HepG2 (cell line): ENCODE measurements at regions not wholly inside any gene's neighbourhood (a gene's known extent, or its start where the extent isn't known, plus 50 kb on each side); places are given as distances from the start of the nearest gene placed in this dataset.

Experiments
- ATAC-seq: fragments of 200-7000 bp; cut with Tn5 transposase; 3 replicates; pipeline ENCODE4 v1.9.1; 2020; ENCODE audit warnings: mild to moderate bottlenecking, moderate library complexity
- BruUV-seq: library from RNA; stranded (reverse); fragments of 400-500 nt; replicated peaks from 2 replicates; lab custom pipeline; 2021; lab: Mats Ljungman, UMichigan
- CTCF ChIA-PET: fragments of 300-600 bp; formaldehyde crosslinking; extraction: SDS; loops from one replicate; lab custom pipeline; 2021; ENCODE audit warnings: low total read pairs, inconsistent platforms, low intra/inter-chr PET ratio; lab: Yijun Ruan, JAX
- POLR2A ChIA-PET: fragments of 350-600 bp; sonication (Branson Sonifier 250); formaldehyde crosslinking; loops from one replicate; lab custom pipeline; 2020; ENCODE audit warnings: antibody characterized with exemption, inconsistent platforms; lab: Yijun Ruan, JAX
- DNase-seq: peaks from one replicate; pipeline ENCODE4 v3.0.0-alpha.2; 2015; ENCODE audit warnings: low spot score
- FAIRE-seq: peaks from 3 replicates; lab custom pipeline; 2011; peaks lifted over from hg19 to GRCh38; lab: Jason Lieb, UNC
- H2AFZ ChIP-seq: one replicate; pipeline ENCODE4 v1.6.1; 2011; ENCODE audit warnings: low read length, inconsistent platforms
- H3K27ac ChIP-seq: fragments of 300-600 bp; 3 replicates; pipeline ENCODE4 v1.8.0; 2011; ENCODE audit warnings: mixed run types, mild to moderate bottlenecking, mixed read lengths, low read length, inconsistent platforms; ENCODE audit not compliant: insufficient read depth; ENCODE audit errors: extremely low read length
- H3K27me3 ChIP-seq, 2 experiments: fragments of 200-600 bp in 1 of 2; 2 replicates in 1 of 2; 3 replicates in 1 of 2; pipeline versions ENCODE4 v1.6.0 to v1.8.0; 2011; ENCODE audit warnings: low read length in 2 of 2, mild to moderate bottlenecking in 2 of 2, moderate library complexity in 2 of 2, inconsistent platforms in 1 of 2; ENCODE audit not compliant: insufficient read depth in 2 of 2, control insufficient read depth in 1 of 2
- H3K36me3 ChIP-seq, 2 experiments: fragments of 200-600 bp in 1 of 2; replicated peaks in 1 of 2; 2 replicates in 1 of 2; 3 replicates in 1 of 2; pipeline versions ENCODE4 v1.5.1 to v1.8.0; 2011; ENCODE audit warnings: low read length in 2 of 2, inconsistent platforms in 1 of 2; ENCODE audit not compliant: insufficient read depth in 2 of 2, control insufficient read depth in 1 of 2
- H3K4me1 ChIP-seq: 2 replicates; pipeline ENCODE4 v1.5.1; 2012; ENCODE audit warnings: low read length, inconsistent platforms; ENCODE audit not compliant: insufficient read depth
- H3K4me2 ChIP-seq: 2 replicates; pipeline ENCODE4 v1.6.0; 2011; ENCODE audit warnings: low read depth, low read length, inconsistent platforms
- H3K4me3 ChIP-seq, 3 experiments: fragments of 200-600 bp in 1 of 3; sonication (generic), shearing (Covaris generic) in 1 of 3; replicated peaks in 1 of 3; 2 replicates each; pipeline ENCODE4 v1.5.1; 2011 to 2016; ENCODE audit warnings: low read length in 3 of 3, inconsistent platforms in 2 of 3, low read depth in 2 of 3, mild to moderate bottlenecking in 2 of 3, control low read depth in 1 of 3, mixed read lengths in 1 of 3; ENCODE audit not compliant: insufficient read depth in 1 of 3
- H3K79me2 ChIP-seq: one replicate; pipeline ENCODE4 v1.6.1; 2011; ENCODE audit warnings: low read length, inconsistent platforms; ENCODE audit not compliant: insufficient read depth
- H3K9ac ChIP-seq: 2 replicates; pipeline ENCODE4 v1.6.0; 2011; ENCODE audit warnings: mild to moderate bottlenecking, low read depth, low read length, inconsistent platforms; ENCODE audit not compliant: insufficient read depth
- H3K9me3 ChIP-seq: 2 replicates; pipeline ENCODE4 v1.5.1; 2012; ENCODE audit warnings: mild to moderate bottlenecking, low read length
- H4K20me1 ChIP-seq: 2 replicates; pipeline ENCODE4 v1.6.0; 2011; ENCODE audit warnings: inconsistent platforms, mild to moderate bottlenecking, low read length, moderate library complexity; ENCODE audit not compliant: insufficient read depth
- CREB1 ChIP-seq, 2 experiments: fragments of 450-650 bp in 1 of 2; IDR thresholded peaks; 2 replicates each; pipeline ENCODE4 v1.6.1; 2016 to 2017; ENCODE audit warnings: control low read depth in 1 of 2, mild to moderate bottlenecking in 1 of 2, missing compliant biosample characterization in 1 of 2, missing genetic modification characterization in 1 of 2
- DPF2 ChIP-seq: sonication (generic); formaldehyde crosslinking; IDR thresholded peaks from 2 replicates; pipeline ENCODE4 v1.4.0; 2020; ENCODE audit warnings: mild to moderate bottlenecking, low read depth, missing genetic modification reagents, borderline replicate concordance
- ERF ChIP-seq: IDR thresholded peaks from 2 replicates; pipeline ENCODE4 v1.6.1; 2018; ENCODE audit warnings: missing biosample characterization, missing genetic modification reagents
- KDM1A ChIP-seq: IDR thresholded peaks from 2 replicates; pipeline ENCODE4 v1.6.1; 2016; ENCODE audit warnings: missing compliant biosample characterization
- ONECUT2 ChIP-seq: sonication (generic); formaldehyde crosslinking; IDR thresholded peaks from 2 replicates; pipeline ENCODE4 v1.4.0; 2020; ENCODE audit warnings: missing genetic modification reagents
- PHF20 ChIP-seq: sonication (generic); formaldehyde crosslinking; IDR thresholded peaks from 2 replicates; pipeline ENCODE4 v1.5.0; 2020; ENCODE audit warnings: mild to moderate bottlenecking, missing genetic modification reagents
- POLR2G ChIP-seq: fragments of 200-400 bp; formaldehyde crosslinking; IDR thresholded peaks from 2 replicates; pipeline ENCODE4 v1.6.1; 2018; ENCODE audit warnings: mild to moderate bottlenecking, low read depth, low read length, moderate library complexity
- TEAD3 ChIP-seq: optimal IDR thresholded peaks from 2 replicates; pipeline ENCODE3; 2016; ENCODE audit warnings: borderline replicate concordance
- ZHX2 ChIP-seq, 2 experiments: sonication (generic) in 1 of 2; formaldehyde crosslinking in 1 of 2; IDR thresholded peaks; 2 replicates each; pipeline versions ENCODE4 v1.6.1 to v1.9.0; 2014 to 2022; ENCODE audit warnings: antibody characterized with exemption in 1 of 2, borderline replicate concordance in 1 of 2, inconsistent platforms in 1 of 2, low read depth in 1 of 2, missing genetic modification reagents in 1 of 2
- ZNF432 ChIP-seq: sonication (generic); formaldehyde crosslinking; IDR thresholded peaks from 2 replicates; pipeline ENCODE4 v1.5.0; 2020; ENCODE audit warnings: missing genetic modification reagents, mild to moderate bottlenecking, borderline replicate concordance
- ZSCAN22 ChIP-seq: sonication (generic); formaldehyde crosslinking; IDR thresholded peaks from 2 replicates; pipeline ENCODE4 v1.4.0; 2020; ENCODE audit warnings: mild to moderate bottlenecking, missing genetic modification reagents
- WGBS: methylation state at CpG from one replicate; pipeline ENCODE4 v1.1.6; 2017; ENCODE audit warnings: low lambda C conversion rate; 5-methylcytosine and 5-hydroxymethylcytosine counted together
- in situ Hi-C: cut with HindIII; loops from 2 replicates; pipeline ENCODE4 v1.10.0; 2017; ENCODE audit warnings: low pct_unique_long_range_greater_than_20kb; ENCODE audit not compliant: extremely low pct_ligation_motif_present
- intact Hi-C: fragments of 100-400 bp; cut with micrococcal nuclease; formaldehyde crosslinking; loops from one replicate; pipeline ENCODE4 v1.10.0; 2022; ENCODE audit not compliant: unreplicated experiment

GRCh38 chr3:164390046-164390445 lies 688.2 kb downstream of the SI start:
- TF ChIP-seq ERF (CRISPR knock-in tag) (no peak), CREB1 (IDR thresholded peaks at IDR 0.05) (no peak), CREB1 (CRISPR knock-in tag; IDR thresholded peaks at IDR 0.05) (no peak), POLR2G (no peak), ZNF432 (CRISPR knock-in tag) (no peak), KDM1A (no peak), ZSCAN22 (no peak)
- Histone ChIP-seq H2AFZ (no peak overlapping the region), H4K20me1 (no peaks in the 10 kb centered on the region), H3K4me2 (no peak overlapping the region), H3K9ac (no peak overlapping the region), H3K4me3 (no peak overlapping the region), H3K36me3 (no peaks in the 10 kb centered on the region), H3K79me2 (no peaks in the 10 kb centered on the region), H3K27me3 (no peaks in the 10 kb centered on the region), H3K27ac (no peak overlapping the region), H3K9me3 (no peaks in the 10 kb centered on the region), H3K4me1 (no peaks in the 10 kb centered on the region)
- POLR2A ChIA-PET, result no interaction called here
- BruUV-seq, result no TSS peak
- CTCF ChIA-PET, result no interaction called here
- FAIRE-seq (no peak), ATAC-seq (no peak), DNase-seq (no peak)
- intact Hi-C loops (no loop called here), in situ Hi-C loops (no loop called here)

- no peak for TF ChIP-seq TEAD3 (CRISPR knock-in tag)
- no peak for TF ChIP-seq PHF20 (CRISPR knock-in tag)
- TF ChIP-seq DPF2 (CRISPR knock-in tag), result no peak
- TF ChIP-seq ONECUT2 (CRISPR knock-in tag), result no peak
- TF ChIP-seq ZHX2 (IDR thresholded peaks at IDR 0.05; ENCODE audit: low read depth), result no peak
- no peak for TF ChIP-seq ZHX2 (CRISPR knock-in tag; IDR thresholded peaks at IDR 0.05; ENCODE audit: borderline replicate concordance)
- WGBS, result 100% methylated on average over 1 of the region's 1 CpG
- Histone ChIP-seq H3K79me2 (no peaks in the 10 kb centered on the region), H3K4me1 (no peaks in the 10 kb centered on the region), H2AFZ (no peak overlapping the region), H3K4me2 (no peak overlapping the region), H3K36me3 (no peaks in the 10 kb centered on the region), H3K27me3 (no peaks in the 10 kb centered on the region), H3K9me3 (no peaks in the 10 kb centered on the region), H4K20me1 (no peaks in the 10 kb centered on the region), H3K27ac (no peak overlapping the region), H3K9ac (no peak overlapping the region), H3K4me3 (no peak overlapping the region)
- in situ Hi-C loops, result no loop called here
- no peak for DNase-seq
- BruUV-seq, result no TSS peak
- ATAC-seq, result no peak
- POLR2A ChIA-PET, result no interaction called here
- CTCF ChIA-PET, result no interaction called here
- FAIRE-seq, result no peak
- intact Hi-C loops, result no loop called here
Measured at GRCh38 chr3:164387236-164387635, 691.1 kb downstream of the SI start.
